ENCODE measurements at regions not wholly inside any gene's neighbourhood (a gene's known extent, or its start where the extent isn't known, plus 50 kb on each side); places are given as distances from the start of the nearest gene placed in this dataset.
"Not testable (repeated sequence)": the region's sequence is repeated elsewhere in the genome, so short reads cannot be mapped to it uniquely, and the experiment has no call there.

DNA sequence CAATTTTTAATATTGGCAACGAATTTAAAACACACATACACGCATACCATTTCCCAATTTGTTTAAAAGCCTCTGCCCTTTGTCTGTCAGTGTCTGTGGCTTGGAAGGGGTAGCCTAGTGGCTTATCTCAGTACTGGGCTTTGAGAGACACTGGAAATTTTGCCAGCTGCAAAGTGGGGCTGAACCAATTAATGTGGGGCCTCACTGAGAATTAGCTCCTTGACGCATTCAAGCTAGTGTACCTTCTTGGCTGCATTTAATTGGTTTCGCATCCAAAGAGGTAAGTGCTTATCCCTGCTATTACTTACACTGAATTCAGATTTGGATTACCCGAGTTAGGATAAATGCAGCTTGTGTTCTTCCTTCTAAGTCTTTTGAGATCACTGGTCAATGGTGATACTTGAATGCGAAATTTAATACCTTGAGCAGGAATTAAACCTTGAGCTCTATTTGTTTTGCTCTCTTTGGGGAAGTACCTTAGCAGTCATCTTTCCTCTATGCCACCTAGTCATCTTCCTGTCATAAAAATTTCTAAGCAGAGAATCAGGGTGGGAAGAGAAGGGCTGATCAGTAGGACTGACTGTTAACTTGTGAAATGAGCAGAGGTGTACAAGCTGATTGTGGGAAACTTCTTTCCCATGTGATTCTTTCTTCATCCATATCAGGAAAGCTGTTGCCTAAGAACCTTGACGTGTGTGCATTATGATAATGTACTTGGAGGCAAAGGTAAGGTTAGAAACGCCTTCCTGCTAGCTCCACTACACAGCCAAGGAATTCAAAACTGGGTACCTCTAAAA is 187.7 kb upstream of the E2F8 start:
- DNase-seq = peak; percentile 51

DNA sequence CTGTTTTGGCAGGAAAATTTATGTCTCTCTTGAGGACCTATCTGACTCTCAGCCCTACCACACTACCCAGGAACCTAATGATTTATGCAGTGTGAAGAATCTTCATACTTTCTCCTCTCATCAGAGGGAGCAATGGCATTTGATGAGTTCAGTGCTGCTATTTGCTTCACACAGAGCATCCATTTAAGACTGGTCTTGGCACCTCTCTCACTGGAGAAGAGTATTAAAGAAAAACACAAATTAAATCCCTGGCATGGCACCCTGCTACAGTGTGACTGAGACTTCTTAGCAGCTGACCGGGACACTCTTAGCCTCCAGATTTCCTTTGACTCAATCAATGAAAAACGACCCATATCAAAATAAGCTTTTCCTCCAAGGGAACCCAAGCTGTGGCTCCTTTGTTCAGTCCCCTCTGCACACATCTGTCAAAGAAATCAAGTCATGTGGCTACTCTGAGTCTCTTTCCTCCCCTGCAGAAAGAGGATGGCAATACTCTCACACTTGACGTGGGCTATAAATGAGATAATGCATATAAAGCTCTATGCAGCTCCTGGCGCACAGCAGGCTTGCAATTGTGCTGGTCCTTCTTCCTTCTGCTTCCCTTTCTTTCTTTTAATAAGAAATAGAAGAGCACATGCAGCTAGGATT is 186.1 kb upstream of the E2F8 start:
- no peak for DNase-seq

DNA sequence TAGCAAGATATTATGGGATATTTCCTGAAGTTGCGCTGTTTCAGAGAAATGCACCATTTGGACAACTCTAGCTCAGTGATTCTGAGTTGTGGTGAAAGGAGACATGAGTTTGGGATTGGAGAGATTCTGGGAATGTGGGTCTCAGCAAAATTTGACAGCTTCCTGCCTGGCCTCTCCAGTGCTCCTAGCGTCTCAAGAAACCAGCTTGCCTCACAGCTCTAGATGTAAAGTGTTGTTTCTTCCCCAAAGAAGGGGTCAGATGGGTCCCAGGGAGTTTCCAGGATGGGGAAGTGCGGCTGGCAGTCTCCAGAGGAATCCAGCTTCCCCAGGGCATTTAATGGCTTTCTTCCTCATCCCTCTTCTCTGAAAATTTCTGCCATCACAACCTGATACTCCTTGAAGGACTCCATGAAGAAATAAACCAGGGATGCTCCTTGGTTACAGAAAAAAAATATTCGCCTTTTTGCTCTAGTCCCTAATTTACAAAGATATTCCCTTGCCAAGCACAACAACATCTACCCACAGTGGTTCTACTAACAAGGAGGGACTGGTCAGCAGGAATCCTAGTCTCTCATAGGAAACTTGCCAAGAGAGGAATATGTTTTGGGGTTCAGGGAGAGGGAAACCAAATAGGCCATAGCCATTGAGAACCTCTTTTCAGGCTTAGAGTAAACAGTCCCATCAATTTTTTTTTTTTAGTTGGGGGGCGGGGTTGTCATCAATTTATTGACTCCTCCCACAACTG is 185.4 kb upstream of the E2F8 start:
- DNase-seq = no peak

DNA sequence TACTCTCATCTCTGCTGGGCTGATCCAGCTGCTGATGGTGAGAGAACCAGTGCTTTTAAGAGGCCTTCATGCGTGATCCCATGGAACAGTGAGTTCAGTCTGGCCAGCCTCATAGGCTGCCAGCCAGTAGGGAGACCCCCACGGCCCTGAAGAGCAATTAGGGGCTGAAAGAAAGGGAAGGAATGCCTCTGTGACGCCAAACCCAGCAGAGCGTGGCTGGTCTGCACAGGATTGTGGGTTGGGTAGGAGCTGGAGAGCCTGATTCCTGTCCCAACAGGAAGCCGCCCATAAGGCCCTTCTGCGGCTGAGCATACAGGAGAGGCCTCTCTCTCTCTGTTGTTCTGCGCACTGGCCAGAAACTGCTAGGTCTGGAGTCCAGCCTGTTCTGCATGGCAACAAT is 181.5 kb upstream of the E2F8 start:
- peak; percentile 6 for DNase-seq

DNA sequence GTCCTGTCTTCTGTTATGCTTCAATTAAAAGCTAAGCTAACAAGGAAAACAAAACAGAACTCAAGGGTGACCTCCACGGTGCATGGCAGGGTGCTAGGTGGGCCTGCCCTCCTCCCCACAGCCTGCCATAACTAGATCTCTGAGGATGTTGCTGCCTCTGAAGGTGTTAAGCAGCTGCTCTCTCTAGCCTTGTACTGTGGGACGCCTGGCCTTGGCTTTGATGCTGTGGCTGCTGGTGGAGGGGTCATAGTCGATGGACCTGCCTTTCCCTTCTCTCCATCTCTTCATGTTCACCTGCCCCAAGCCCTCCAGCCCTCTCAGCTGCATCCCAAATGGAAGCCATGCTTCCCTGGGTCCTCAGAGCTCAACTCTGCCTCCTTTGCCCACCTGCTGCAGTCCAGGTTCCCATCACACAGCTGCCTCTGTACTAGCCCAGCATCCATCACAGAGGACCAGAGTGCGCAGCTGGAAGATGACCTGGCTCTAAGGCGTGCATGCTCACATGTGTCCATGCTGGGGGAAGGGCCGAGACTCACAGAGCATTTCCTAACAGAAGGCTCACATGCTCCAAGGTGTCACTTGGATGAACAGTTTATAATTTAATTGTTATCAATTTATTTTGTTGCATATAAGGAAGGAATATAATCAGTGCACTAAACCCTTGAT is 180.3 kb upstream of the E2F8 start:
- DNase-seq = no peak

DNA sequence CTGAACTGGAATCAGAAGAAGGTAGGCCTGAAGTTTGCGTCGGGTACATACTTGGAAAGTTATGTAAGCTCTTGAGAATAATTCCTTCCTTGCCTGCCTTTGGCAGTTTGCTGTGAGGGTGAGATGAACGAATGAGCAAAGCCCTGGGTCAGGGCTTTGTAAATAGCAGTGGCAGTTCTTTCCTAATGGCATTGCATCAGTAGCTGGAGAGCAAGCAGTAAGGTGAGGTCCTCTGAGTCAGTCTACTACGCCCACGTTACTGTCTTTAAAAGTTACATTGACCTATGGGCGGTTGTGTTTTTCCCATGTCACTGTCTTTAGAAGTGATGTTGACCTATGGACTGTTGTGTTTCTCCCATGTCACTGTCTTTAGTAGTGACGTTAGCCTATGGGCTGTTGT is 179.1 kb upstream of the E2F8 start:
- DNase-seq = no peak

DNA sequence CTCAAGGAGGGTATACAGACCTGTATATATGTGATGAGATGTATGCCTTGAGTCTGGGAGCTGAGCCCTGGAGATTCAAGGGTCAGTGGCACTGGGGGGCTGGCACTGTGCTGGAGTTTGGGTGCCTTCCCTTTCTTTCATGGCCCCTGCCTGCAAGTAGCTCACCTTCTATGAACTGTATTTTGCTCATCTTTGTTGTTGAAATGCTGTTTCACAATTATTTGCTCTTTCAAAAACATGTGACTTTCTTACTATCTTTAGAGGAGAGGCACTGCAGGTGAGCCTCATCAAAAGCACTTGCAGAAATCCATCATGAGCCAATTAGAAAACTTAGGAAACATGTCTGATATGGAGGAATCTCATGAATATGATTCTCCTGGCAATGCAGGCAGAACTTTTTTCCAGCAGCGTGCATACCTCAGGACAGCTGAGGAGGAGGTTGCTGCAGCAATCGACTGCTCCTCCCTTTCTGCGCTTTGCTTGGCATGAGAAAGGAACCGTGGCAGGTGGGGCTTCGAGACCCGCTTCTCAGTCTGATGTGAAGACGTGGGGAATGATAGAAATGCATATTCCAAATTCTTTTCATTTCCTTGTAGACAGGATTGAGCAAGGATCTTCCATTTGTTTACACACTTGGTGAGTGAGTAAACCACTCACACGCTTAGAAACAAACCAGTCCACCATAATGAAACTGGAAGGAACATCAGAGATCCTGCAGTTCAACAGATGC is 178.4 kb upstream of the E2F8 start:
- DNase-seq = no peak

DNA sequence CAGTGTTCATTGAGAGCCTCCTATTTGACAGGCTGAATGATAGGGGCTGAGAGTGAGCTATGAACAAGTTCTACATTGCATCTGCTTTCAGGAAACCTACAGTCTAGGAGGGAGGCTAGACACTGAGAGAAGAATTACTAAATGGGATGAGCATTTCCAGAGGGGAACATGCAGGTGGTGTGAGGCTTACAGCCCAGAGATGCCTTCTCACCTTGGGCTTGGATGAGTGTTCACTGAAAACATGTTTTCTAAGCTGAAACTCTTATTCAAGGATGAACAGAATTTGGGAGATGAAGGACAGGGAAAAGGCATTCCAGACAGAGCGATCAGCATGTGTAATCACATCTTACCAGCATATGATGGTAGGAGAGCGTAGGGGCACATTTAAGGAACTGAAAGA is 177.5 kb upstream of the E2F8 start:
- DNase-seq = no peak

DNA sequence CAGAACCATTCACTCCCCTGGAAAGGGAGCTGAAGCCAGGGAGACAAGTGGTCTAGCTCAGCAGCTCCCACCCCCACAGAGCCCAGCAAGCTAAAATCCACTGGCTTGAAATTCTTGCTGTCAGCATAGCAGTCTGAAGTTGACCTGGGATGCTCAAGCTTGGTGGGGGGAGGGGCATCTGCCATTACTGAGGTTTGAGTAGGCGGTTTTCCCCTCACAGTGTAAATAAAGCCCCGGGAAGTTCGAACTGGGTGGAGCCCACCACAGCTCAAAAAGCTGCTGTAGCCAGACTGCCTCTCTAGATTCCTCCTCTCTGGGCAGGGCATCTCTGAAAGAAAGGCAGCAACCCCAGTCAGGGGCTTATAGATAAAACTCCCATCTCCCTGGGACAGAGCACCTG is 171.3 kb upstream of the E2F8 start:
- not testable (repeated sequence) for DNase-seq

DNA sequence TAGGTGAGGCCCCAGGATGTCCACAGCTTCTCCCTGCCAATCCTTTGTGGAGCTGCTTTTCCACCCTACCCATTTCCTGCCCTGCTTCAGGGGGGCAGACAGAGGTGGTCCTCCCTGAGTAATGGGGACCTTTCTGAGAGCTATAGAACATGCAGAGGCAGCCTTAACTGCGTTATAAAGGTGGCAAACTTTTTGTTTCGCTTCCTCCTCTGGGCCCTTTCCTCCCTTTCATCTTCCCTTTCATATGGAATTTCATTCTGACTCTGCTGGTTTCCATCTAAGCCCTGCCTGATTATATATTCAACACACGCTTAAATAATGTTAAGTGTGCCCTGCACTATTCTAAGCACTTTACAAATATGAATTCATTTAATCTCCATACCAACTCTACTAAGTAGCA is 169.3 kb upstream of the E2F8 start:
- DNase-seq = no peak

DNA sequence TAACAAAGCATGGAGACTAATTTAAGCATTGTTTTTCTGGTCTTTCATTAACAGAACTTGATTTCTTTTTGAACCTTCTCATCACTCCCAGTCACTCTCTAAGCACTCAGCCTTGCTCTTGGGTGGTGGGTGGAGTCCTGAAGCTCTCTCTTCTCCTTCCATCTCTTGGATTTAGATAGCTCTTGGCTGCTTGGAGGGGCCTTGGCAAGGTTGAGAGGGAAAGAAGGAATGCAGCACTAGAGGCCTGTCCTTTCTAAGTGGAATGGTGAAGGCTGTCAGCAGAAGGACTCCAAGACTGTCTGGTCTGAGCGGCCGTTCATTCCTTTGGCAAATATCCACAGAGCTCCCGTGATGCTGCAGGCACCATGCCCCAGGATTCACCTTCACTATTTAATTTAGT is 168.6 kb upstream of the E2F8 start:
- no peak for DNase-seq

DNA sequence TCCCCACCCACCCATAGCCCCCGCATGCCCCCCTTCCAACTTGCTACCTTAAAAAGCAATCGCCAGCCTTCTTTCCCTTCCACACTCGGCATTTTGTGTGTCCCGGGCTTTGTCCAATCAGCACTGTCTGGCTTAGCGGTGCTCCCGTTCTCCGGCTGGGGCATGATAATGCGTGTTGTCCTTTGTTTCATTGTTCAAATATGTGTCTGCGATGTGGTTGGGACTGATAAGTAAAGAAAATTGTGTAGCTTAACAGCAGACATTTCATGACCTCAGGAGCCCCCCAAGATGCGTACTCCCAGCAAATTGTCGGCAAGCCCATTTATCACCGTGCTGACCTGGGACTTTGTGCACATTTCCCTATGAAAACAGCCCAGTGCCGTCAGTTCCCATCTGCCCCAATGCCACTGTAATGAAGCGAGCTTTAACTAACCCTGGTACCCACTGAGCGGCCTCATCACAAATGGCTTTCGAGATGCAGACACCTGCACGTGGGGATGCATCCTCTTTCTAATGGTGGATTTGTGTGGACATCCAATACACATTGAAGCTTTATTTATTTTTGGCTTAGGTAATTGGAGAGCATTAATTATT is 167.0 kb upstream of the E2F8 start:
- DNase-seq = no peak

DNA sequence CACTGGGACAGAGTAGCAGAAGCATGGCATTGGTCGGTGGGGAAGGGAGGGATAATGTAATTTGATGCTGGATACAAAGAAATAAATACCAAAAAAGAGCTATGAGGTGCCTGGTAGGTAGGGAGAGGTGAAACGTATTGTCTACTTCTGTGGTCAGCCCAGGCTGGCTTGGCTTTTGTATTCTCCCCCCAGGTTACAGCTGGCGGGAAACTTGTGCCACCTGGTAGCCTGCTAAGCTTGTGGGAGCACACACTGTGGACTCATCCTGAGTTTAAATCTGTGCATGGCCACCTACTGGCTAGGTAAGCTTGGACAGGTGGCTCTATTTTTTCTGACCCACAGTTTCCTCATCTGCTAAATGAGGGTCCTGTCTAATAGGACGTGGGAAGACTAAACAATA is 165.2 kb upstream of the E2F8 start:
- DNase-seq = no peak

DNA sequence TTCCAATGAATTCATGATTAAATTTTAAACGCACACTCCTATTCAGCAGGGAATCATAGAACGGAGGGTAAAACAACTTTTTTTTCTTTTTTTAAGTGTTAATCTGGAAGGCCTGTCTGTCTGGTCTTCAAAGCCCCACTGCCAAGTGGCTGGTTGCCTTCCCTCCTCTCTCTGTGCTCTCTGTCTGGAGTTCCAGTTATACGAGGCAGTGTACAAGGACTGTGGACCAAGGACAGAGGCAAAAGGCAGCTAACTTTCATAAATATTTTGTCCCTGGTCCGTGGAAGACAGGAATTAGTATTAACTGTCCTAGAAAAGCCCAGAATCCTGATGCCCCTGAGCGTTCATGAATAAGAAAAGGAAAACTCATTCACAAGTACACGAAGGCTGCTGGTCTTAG is 164.0 kb upstream of the E2F8 start:
- DNase-seq = no peak

DNA sequence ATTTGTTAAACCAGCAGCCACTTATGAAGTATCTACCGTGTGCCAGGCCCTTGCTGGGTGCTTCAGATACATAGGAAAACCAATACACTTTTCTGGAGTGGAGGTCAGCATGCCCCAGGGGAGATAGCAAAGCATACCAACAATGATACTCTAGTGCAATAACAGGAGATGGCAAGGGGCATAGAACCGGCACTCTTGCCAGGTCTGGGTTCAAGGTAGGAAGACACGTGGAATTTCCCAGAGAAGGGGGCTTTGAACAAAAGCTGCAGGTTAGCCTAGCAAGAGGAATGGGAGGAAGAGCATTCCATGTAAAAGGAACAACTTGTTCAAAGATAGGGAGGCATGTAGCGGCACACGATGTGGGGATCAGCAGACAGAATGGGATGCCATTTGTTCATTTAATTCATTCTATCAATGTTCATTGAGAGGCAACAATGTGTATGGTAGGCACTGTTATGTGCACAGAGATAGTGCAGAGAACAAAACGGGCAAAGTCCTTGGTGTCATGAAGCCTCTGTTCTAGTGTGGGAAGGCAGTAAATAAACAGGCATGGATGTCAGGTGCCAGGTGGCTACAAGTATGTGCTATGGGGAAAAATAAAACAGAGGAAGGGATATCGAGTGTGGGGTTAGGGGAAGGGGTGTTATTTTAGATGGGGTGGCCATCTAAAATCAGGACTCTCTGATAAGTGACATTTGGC is 162.6 kb upstream of the E2F8 start:
- peak; percentile 41 for DNase-seq

DNA sequence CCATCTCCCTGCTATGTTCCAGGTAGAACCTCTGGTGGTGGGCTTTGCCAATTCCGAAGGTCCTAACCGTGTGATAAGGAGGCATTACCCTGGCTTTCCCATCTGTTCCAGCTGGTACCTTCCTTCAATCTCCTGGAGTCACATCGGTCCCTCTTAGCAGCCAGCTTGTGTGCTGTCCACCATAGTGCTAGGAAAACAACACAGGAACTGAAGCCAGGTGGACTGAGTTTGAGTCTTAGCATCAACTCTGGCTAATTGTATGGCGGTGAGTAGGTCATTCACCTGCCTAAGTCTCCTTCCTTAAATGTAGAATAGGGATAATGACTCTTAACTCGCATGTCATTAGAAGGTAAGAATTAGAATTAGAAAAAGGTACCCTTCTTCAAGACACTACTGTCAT is 159.6 kb upstream of the E2F8 start:
- no peak for DNase-seq

DNA sequence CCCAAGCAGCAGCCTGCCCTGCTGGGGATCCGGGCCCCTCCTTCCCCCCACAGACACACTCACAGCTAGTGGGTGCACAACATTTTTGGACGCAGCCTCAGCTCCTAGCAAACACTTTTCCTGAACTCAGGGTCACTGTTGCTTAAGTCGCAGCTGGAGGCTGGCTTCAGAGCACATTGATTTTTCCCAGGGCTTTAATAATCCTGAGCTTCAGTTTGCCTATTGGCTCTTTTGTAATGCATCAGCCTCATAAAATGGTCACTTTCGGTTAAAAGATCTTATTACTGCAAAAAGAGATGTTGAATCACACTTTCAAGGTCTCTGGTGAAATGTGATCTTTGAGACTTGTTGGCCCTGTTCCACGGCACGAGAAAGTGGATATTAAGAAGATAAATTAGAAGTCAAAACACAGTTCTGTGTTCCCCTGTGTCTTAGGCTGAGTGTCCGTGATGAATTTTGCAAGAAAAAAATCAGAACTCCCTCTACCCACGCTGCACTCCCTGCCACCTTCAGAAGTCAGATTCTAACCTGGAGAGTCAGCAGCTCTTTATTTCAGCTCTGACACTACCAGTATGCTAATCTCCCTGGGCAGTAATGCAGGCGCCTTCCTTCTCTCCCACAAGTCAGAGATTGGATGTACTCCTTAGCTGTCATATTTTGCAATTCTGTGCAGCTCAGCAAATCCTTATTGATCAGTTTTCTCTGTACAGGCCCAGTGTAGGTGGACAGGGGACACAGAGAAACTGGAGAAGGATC is 158.2 kb upstream of the E2F8 start:
- DNase-seq = no peak

DNA sequence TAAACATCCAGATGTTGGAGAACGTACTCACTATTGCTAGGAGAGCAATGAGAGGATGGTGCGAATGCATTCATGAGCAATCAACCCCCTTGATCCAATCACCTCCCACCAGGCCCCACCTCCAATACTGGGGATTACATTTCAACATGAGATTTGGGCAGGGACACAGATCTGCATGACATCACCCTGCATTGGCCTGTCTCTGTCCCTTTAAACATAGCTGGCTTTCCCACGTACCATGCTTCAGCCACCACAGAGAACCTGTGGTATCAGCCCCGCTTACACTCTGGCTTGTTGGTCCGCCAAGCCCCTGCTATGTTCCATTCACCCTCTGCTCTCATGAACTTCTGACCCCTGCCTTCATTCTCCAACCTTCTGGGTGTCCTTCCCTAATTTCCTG is 157.5 kb upstream of the E2F8 start:
- no peak for DNase-seq

DNA sequence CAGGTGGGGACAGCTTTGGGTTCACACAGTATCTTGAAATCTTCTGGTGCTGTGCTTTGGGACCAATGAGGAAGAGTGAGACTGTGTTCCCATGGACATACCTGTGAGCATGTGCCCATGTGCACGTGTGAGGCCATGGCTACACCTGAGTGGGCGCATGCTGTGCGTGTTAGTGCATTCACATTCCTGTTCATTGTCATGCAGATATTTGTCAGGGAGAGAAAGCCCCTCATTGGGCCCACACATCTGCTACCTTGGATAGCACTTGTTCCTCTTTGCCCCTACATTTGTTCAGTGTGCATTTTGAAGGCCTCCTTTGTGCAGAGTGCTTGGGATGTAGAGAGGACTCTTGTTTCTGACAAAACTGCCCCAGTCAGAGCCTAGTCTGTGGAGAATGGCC is 154.3 kb upstream of the E2F8 start:
- DNase-seq = no peak

DNA sequence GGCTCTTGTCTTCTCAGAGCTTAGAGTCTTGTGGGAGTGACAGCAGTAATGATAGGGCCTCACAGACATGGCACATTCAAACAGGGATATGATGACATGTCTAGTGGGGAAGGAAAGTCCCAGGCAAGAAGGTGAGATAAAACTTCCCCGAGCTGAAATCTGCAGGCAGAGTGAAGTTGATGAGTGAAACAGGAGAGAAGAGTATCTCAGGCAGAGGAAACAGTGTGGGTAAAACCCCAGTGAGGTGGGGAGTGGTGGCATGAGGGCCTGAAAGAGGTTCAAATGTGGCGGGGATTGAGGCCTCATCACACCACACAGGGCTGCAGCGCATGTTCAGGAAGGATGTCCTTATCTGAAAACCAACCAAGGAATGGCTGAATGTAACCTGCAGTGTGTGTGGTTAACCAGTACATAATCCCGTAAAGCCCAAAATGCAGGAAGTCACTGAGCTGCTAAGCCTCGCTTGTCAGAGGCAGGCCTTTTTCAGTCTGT is 153.8 kb upstream of the E2F8 start:
- DNase-seq = no peak

DNA sequence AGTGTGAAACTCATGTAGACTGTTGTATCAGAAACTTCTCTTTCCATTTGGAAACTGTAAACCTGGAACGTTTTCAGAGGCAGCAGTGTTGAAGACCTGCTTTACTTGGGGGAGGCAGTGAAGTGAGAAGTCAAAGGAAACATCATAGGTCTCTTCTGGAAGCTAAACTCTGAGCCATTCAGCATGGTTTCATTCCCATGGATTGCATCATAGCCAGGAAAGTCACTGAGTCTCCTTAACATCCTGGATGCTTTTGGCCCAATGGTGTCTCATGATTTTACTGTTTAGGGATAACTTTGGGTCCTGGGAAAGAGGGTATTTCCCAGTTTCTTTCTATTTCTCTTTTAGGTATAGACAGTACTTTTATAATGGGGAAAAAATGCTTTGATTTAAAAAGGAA is 153.2 kb upstream of the E2F8 start:
- DNase-seq = no peak

All from NCI-H2029 (cell line).